ENCODE measurements at regions not wholly inside any gene's neighbourhood (a gene's known extent, or its start where the extent isn't known, plus 50 kb on each side); places are given as distances from the start of the nearest gene placed in this dataset.

GRCh38 chr1:232110281-232111090, 483.9 kb downstream of the DISC1 start (continued):
- TF ChIP-seq ATF3 (IDR thresholded peaks at IDR 0.05; ENCODE audit: insufficient read depth, low read depth, low read length) = no peak
- TF ChIP-seq ATF2 (IDR thresholded peaks at IDR 0.05; ENCODE audit: low read length) = peak; percentile 82
- TF ChIP-seq SUZ12 (IDR thresholded peaks at IDR 0.05; ENCODE audit: low read length) = no peak
- TF ChIP-seq TAF7 (optimal IDR thresholded peaks at IDR 0.05; ENCODE audit: borderline replicate concordance, low read depth, low read length) = no peak
- TF ChIP-seq SIN3A (conservative IDR thresholded peaks at IDR 0.05 in 1 of 2, IDR thresholded peaks at IDR 0.05 in 1 of 2; ENCODE audit: low read depth in 1 of 2, low read length in 2 of 2) = peak; percentile 67 to 95; a peak in 2 of 4 replicates
- 0 out of 2 replicates have a peak, but pooled peaks have one; percentile 18 for TF ChIP-seq POU5F1 (IDR thresholded peaks at IDR 0.05; ENCODE audit: low read depth, low read length)
- TF ChIP-seq CTCF (IDR thresholded peaks at IDR 0.05; ENCODE audit: control extremely low read depth in 1 of 3, insufficient read depth in 1 of 3, low read depth in 1 of 3, low read length in 3 of 3) = no peak
- TF ChIP-seq FOSL1 (IDR thresholded peaks at IDR 0.05; ENCODE audit: insufficient read depth, low read depth, low read length) = no peak
- no peak for TF ChIP-seq BRCA1 (IDR thresholded peaks at IDR 0.05; ENCODE audit: low read depth, low read length)
- TF ChIP-seq JUN (IDR thresholded peaks at IDR 0.05; ENCODE audit: low read depth, low read length) = no peak
- peak; percentile 86 for TF ChIP-seq NANOG (IDR thresholded peaks at IDR 0.05; ENCODE audit: insufficient read depth, low read depth, low read length, poor library complexity, severe bottlenecking)
- no peak; the same call in 1 of the 2 replicates for TF ChIP-seq MAFK (IDR thresholded peaks at IDR 0.05; ENCODE audit: low read depth, low read length)
- 0 out of 2 replicates have a peak, but pooled peaks have one; percentile 30 for TF ChIP-seq SP4 (IDR thresholded peaks at IDR 0.05; ENCODE audit: low read length)
- TF ChIP-seq KDM1A (IDR thresholded peaks at IDR 0.05; ENCODE audit: borderline replicate concordance, low read length) = peak; percentile 93

All from H1 (cell line).